NCI-H1417 treated with DMSO at 0.1 percent for 48 hours (cell line): ENCODE measurements at regions not wholly inside any gene's neighbourhood (a gene's known extent, or its start where the extent isn't known, plus 50 kb on each side); places are given as distances from the start of the nearest gene placed in this dataset.
"Not testable (repeated sequence)": the region's sequence is repeated elsewhere in the genome, so short reads cannot be mapped to it uniquely, and the experiment has no call there.

Experiments
- DNase-seq: peaks from one replicate; lab custom pipeline; 2025; lab: John Stamatoyannopoulos, UW

GRCh38 chr17:70446446-70446845 lies 277.1 kb downstream of the KCNJ2 start:
- no peak for DNase-seq

DNA sequence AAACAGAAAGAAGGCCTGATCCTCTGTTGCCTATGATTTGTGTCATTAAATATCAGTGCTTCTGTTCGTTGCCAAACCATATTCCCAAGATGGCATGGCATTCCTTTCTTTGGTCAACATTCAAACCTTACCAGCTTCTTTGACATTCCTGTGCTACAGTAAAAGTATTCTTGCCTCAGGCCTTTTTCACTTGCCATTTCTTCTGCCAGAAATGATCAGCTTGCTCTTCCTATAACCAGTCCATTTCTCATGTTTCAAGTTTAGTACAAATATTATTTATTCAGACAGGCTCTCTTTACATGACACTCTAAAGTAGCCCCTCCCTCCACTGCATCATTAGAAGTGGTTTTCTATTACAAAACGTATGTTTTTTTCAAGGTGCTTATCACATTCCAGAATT lies 278.3 kb downstream of the KCNJ2 start:
- DNase-seq, result no peak

- DNase-seq, result not testable (repeated sequence)
These were observed 283.7 kb downstream of the KCNJ2 start for GRCh38 chr17:70453075-70453474.

DNA sequence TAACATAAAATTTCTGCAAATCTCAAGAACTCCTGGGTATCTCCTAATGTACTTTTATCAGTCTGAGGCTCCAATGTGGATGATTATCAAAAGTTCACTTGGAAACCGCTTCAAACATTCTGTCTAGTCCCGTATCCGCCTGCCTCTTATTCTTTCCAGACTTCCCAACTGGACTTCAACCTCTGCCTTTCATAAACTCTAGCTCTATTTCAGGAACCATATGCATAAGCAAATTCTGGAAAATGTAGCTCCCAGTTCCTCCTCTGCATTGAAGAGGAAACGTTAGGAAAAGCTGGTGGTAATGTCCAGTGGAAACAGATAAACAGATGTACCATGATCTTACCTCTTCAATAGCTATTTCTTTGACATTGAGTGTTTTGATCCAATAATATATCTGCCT lies 285.0 kb downstream of the KCNJ2 start:
- no peak for DNase-seq

DNA sequence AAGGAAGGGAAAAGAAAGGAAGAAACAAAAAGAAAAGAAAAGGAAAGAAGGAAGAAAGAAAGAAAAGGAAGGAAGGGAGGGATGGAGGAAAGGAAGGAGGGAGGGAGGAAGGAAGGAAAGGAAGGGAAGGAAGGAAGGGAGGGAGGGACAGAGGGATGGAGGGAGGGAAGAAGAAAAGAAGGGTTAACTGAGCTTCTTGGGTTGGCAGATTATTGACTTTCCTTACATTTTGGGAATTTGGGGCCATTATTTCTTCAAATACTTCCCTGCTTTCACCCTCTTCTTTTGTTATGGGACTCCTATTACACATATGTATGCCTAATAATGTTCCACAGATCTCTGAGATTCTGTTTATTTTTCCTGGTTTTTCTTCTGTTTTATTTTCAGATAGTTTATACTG lies 285.6 kb downstream of the KCNJ2 start:
- DNase-seq, result no peak

DNA sequence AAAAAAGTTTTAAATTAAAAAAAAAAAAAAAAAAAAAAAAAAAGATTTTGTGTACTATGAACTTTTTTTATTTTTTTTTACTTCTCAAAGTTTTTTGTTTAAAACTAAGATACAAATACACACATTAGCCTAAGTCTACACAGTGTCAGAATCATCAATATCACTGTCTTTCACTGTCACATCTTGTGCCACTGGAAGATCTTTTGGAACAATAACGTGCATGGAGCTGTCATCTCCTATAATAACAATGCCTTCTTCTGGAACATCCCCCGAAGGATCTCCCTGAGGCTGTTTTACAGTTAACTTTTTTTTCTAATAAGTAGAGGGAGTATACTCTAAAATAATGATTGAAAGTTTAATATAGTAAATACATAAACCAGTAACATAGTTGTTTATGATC lies 295.7 kb downstream of the KCNJ2 start:
- DNase-seq, result no peak

DNA sequence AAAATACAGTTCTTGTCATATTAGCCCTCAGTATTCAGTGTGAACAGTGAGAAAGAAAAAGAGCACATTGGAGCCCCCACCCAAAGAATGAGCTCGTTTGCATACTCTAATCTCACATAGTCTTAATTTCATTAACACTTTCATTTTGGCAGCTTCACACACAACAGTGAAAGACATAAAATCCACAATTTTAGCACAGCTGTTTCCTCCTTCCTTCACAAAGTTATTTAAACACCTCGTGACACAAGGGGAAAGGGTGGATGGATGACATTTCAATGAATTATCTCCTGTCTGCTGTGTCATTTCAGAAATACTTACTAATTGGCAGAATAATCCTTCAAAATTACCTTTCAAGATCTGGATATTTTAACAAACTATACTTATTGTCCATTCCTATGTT lies 299.3 kb downstream of the KCNJ2 start:
- DNase-seq, result no peak

- DNase-seq, result no peak
These were observed 303.7 kb downstream of the KCNJ2 start for GRCh38 chr17:70473049-70473448.

DNA sequence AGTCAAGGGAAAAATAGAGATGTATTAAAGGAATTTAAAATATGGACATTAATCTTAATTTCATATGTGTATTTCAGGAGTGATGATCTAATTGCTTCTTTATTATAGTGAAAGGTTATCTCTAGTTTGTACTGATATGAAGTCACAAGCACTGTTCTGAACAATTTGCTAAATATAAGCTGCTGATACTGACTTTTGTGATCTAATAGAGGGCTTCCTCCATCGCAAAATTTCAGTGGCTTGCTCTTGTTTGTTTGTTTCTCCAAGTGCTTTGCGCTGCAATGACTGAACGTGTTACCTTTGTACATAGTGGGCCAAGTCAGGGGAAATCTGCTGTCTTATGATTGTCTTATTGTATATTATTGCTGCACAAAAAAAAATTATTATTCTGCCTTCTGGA lies 307.0 kb downstream of the KCNJ2 start:
- DNase-seq, result no peak

- no peak for DNase-seq
These were observed 309.6 kb downstream of the KCNJ2 start for GRCh38 chr17:70478902-70479301.

DNA sequence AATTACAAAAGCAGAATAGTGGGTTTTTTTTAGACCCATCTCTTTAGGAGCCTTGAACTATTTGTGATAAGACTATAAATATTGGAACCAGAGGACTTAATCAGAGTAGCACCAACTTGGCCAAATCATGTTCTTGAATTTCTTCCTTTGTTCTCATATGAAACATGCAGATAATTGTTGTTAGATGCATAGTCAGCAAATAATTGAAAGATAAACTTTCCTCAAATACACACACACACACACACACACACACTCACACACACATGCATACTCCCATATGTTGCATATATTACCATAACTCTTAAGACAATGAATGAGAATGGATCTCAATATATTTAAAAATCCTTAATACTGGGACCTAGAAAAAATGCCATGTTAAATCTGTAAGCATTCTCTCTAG lies 310.4 kb downstream of the KCNJ2 start:
- DNase-seq, result no peak

DNA sequence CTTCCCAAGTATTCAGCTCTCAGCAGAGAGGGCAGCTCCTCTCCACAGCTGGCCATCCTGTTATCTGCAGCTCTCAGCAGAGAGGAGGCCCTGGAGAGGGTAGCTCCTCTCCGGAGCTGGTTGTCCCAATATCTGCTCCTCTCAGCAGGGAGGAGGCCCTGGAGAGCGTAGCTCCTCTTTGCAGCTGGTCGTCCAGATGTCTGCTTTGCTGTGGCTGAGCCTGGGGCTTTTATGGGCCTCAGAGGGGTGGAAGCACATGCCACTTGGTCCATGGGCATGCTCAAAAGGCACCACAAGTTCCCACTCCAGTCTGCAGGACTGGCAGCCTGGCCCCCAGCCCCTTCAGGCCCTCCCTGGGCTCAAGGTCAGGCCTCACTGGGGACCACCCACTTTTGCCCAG lies 314.3 kb downstream of the KCNJ2 start:
- DNase-seq, result no peak

- no peak for DNase-seq
These were observed 314.7 kb downstream of the KCNJ2 start for GRCh38 chr17:70484050-70484449.

DNA sequence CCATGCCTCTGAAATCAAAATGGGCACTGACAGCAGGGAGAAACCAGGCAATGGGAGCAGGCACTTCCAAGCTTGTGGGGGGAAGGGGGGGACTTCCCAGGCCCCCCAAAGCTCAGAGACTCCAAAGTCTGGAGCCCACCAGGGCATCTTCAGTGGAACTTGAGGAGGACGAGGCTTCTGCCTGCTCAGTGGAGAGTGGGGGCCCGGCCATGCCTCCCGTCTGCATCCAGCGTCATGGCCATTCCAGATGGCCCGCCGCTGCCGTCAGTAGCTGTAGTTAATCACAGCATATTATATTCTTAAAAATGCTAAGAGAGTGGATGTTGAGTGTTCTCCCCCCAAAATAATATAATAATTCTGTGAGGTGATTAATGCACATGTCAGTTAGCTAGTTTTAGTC lies 315.2 kb downstream of the KCNJ2 start:
- no peak for DNase-seq

DNA sequence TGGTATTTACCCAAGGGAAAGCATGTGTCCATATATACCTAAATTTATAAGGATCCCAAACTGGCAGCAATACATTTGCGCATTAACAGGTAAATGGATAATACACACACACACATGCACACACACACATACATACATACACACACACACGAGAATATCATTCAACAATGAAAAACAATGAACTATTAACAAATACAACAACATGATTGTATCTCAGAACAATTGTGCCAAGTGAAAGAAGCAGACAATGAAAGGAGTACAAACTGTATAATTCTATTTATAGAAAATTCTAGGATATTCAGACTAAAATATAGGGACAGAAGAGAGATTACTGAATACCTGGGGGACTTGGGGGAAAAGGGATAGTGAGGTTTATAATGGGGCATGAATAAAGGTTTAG lies 323.0 kb downstream of the KCNJ2 start:
- no peak for DNase-seq

- no peak for DNase-seq
These were observed 324.0 kb downstream of the KCNJ2 start for GRCh38 chr17:70493277-70493874.

GRCh38 chr17:70498631-70499030 lies 329.3 kb downstream of the KCNJ2 start:
- no peak for DNase-seq

DNA sequence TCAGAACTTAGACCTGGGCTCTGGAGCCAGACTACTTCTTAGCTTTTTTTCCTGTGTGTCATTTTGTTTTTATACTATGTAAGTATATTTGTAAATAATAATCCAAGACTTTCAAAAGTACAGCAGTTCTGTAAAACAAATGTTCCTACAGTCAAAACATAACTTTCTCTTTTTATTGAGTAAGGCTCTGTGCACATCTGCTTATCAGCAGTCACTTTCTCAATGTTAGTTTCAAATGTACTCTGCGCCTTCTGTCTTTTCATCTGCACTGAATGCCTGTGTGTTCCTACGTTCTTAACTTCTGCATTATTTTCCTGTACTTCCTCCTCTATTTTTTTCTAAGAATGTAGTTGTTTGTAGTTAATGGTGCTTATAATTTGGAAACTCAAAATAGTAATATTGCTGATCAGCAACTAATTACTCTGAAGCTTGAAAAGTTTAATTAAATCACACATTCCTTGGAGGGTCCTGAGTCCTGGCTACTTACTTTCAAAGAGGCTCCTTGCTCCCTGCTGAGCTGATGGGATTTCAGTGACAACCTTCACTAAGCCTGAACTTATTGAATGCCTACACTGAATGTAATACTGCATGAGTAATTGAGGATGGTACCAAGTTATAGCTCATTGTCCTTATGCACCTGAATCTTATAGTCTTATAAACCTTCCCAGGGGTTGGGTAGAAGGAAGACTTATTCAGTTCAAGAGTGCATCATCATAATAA lies 329.9 kb downstream of the KCNJ2 start:
- no peak for DNase-seq

- DNase-seq, result no peak
These were observed 334.1 kb downstream of the KCNJ2 start for GRCh38 chr17:70503449-70503848.

- no peak for DNase-seq
These were observed 341.0 kb downstream of the KCNJ2 start for GRCh38 chr17:70510288-70510687.

- no peak for DNase-seq
These were observed 348.5 kb downstream of the KCNJ2 start for GRCh38 chr17:70517816-70518215.

DNA sequence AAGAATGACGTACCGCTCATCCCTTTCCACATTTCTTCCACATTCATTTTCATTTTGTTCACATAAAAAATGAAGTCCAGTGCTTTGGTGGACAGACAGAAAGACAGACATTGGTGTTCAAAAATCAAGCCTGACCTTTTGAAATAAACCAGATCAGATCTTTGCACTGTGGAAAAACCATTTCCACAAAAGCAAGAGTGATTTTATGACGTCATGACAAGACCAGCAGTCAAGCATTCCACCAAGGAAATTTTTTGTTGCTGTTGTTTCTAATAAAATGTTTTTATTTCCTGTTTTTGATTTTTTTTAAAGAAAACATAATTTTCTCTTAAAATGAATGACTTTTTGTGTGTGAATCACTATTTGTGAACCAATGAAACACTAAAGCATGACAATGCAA lies 350.0 kb downstream of the KCNJ2 start:
- no peak for DNase-seq

GRCh38 chr17:70520447-70520846 lies 351.1 kb downstream of the KCNJ2 start:
- DNase-seq, result no peak

GRCh38 chr17:70520956-70521355 lies 351.6 kb downstream of the KCNJ2 start:
- DNase-seq, result no peak
